HL-60 (cell line): ENCODE measurements at regions not wholly inside any gene's neighbourhood (a gene's known extent, or its start where the extent isn't known, plus 50 kb on each side); places are given as distances from the start of the nearest gene placed in this dataset.

Experiments
- DNase-seq, 2 experiments: peaks; one replicate each; pipeline ENCODE4 v3.0.0-alpha.2; 2010 to 2020; ENCODE audit warnings: low read depth in 1 of 2, low spot score in 1 of 2
- H3K27ac ChIP-seq: fragments of 250-450 bp; sonication (Bioruptor Pico); replicated peaks from 2 replicates; pipeline ENCODE4 v1.5.1; 2020; ENCODE audit warnings: mild to moderate bottlenecking, moderate library complexity
- H3K27me3 ChIP-seq: fragments of 250-450 bp; sonication (Bioruptor Pico); 2 replicates; pipeline ENCODE4 v1.5.1; 2021; ENCODE audit warnings: mild to moderate bottlenecking, moderate library complexity; ENCODE audit not compliant: insufficient read depth, poor library complexity, severe bottlenecking
- H3K4me3 ChIP-seq: replicated peaks from 2 replicates; pipeline ENCODE4 v1.5.1; 2011; ENCODE audit warnings: mild to moderate bottlenecking, control low read depth, low read length; ENCODE audit not compliant: insufficient read depth
- CTCF ChIP-seq: IDR thresholded peaks from one replicate; pipeline ENCODE4 v1.5.1; 2011; ENCODE audit warnings: low read length, control low read depth, inconsistent platforms; ENCODE audit not compliant: insufficient read depth
- GABPA ChIP-seq: IDR thresholded peaks from 2 replicates; pipeline ENCODE4 v1.6.1; 2012; ENCODE audit warnings: low read depth
- POLR2AphosphoS5 ChIP-seq: IDR thresholded peaks from 2 replicates; pipeline ENCODE4 v1.6.1; 2012; ENCODE audit warnings: low read depth
- SPI1 ChIP-seq: IDR thresholded peaks from 2 replicates; pipeline ENCODE4 v1.6.1; 2012; ENCODE audit warnings: low read depth, mild to moderate bottlenecking, borderline replicate concordance
- TF ChIP-seq, protein P1 (sequence below): IDR thresholded peaks from 2 replicates; pipeline ENCODE4 v1.6.1; 2012; ENCODE audit warnings: low read depth; ENCODE audit not compliant: insufficient replicate concordance

DNA sequence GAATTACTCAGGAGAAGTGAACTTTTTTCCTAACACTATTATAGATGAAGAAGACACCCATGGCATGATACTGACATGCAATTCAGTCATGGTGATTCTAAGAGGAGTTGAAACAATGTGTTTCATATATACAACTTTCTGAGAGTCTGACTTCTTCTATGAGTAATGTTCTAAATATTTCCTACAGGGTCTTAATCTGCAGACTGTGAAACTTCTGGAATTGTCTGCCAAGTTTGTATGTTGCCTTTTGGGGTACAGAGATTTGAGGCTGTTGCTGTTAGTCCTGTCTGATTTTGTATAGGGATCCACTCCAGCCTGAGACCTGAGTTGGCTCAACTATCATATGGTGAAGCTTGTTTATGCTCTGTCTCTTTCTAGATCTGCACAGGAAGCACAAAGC, 160.6 kb upstream of the GATB start:
- Histone ChIP-seq H3K4me3 (no peak overlapping the region), H3K27me3 (no peaks in the 10 kb centered on the region), H3K27ac (no peak overlapping the region)
- DNase-seq = no peak
- no peak for TF ChIP-seq CTCF
- TF ChIP-seq SPI1 = no peak
- TF ChIP-seq, protein P1, sequence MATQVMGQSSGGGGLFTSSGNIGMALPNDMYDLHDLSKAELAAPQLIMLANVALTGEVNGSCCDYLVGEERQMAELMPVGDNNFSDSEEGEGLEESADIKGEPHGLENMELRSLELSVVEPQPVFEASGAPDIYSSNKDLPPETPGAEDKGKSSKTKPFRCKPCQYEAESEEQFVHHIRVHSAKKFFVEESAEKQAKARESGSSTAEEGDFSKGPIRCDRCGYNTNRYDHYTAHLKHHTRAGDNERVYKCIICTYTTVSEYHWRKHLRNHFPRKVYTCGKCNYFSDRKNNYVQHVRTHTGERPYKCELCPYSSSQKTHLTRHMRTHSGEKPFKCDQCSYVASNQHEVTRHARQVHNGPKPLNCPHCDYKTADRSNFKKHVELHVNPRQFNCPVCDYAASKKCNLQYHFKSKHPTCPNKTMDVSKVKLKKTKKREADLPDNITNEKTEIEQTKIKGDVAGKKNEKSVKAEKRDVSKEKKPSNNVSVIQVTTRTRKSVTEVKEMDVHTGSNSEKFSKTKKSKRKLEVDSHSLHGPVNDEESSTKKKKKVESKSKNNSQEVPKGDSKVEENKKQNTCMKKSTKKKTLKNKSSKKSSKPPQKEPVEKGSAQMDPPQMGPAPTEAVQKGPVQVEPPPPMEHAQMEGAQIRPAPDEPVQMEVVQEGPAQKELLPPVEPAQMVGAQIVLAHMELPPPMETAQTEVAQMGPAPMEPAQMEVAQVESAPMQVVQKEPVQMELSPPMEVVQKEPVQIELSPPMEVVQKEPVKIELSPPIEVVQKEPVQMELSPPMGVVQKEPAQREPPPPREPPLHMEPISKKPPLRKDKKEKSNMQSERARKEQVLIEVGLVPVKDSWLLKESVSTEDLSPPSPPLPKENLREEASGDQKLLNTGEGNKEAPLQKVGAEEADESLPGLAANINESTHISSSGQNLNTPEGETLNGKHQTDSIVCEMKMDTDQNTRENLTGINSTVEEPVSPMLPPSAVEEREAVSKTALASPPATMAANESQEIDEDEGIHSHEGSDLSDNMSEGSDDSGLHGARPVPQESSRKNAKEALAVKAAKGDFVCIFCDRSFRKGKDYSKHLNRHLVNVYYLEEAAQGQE = no peak
- TF ChIP-seq POLR2AphosphoS5 = no peak
- TF ChIP-seq GABPA = no peak

DNA sequence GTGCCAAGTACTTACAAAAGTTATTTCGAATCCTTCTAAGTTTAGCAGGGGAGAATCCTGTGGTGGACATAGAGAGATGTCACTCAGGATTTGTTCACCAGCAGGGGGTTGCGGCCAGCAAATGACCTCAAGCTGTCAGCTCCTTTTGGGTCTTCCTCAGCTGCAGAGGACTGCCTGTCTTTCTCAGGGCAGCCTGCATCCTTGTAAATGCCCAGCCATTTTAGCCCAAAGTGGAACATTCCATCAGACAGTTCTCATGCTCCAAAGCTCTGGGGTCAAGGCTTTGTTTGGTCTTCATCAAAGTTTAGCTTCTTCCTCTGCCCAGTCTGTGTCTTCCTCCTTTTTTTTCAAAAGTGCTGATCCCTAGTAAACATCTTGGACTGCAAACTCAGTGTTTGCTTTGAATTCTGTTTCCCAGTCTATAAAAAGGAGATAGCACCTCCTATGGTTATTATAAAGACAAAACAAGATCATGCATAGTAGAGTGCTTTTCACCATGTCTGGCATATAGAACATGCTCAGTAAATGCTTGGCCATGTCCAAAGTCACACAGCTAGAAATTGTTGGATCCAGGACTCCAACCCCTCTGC, 156.4 kb upstream of the GATB start:
- no peak for TF ChIP-seq POLR2AphosphoS5
- no peak for TF ChIP-seq GABPA
- no peak for TF ChIP-seq CTCF
- TF ChIP-seq SPI1 = no peak
- TF ChIP-seq, protein P1 = no peak
- no peaks in the 10 kb centered on the region for H3K27me3 ChIP-seq
- H3K4me3 ChIP-seq = no peak overlapping the region
- no peak overlapping the region for H3K27ac ChIP-seq
- no peak for DNase-seq

- Histone ChIP-seq H3K27me3 (no peaks in the 10 kb centered on the region), H3K4me3 (no peak overlapping the region), H3K27ac (no peak overlapping the region)
- DNase-seq = no peak
- no peak for TF ChIP-seq GABPA
- TF ChIP-seq POLR2AphosphoS5 = no peak
- no peak for TF ChIP-seq CTCF
- TF ChIP-seq SPI1 = no peak
- TF ChIP-seq, protein P1 = no peak
These were observed 151.8 kb upstream of the GATB start for GRCh38 chr4:151912632-151913031.
